HL-60 (cell line): ENCODE measurements at regions not wholly inside any gene's neighbourhood (a gene's known extent, or its start where the extent isn't known, plus 50 kb on each side); places are given as distances from the start of the nearest gene placed in this dataset.

ENCODE experiments used
- CTCF ChIP-seq: IDR thresholded peaks from one replicate; pipeline ENCODE4 v1.5.1; 2011; ENCODE audit warnings: low read length, control low read depth, inconsistent platforms; ENCODE audit not compliant: insufficient read depth
- GABPA ChIP-seq: IDR thresholded peaks from 2 replicates; pipeline ENCODE4 v1.6.1; 2012; ENCODE audit warnings: low read depth
- POLR2AphosphoS5 ChIP-seq: IDR thresholded peaks from 2 replicates; pipeline ENCODE4 v1.6.1; 2012; ENCODE audit warnings: low read depth
- REST ChIP-seq: IDR thresholded peaks from 2 replicates; pipeline ENCODE4 v1.6.1; 2012; ENCODE audit warnings: low read depth; ENCODE audit not compliant: insufficient replicate concordance

GRCh38 chr1:207261971-207262370 is 59.5 kb upstream of the CD55 start:
- TF ChIP-seq CTCF = no peak
- TF ChIP-seq POLR2AphosphoS5 = no peak
- TF ChIP-seq REST = no peak
- TF ChIP-seq GABPA = no peak
